ENCODE measurements at regions not wholly inside any gene's neighbourhood (a gene's known extent, or its start where the extent isn't known, plus 50 kb on each side); places are given as distances from the start of the nearest gene placed in this dataset.

- TF ChIP-seq CTCF (IDR thresholded peaks at IDR 0.05; ENCODE audit: low read depth, low read length, missing control alignments): no peak
- H3K4me3 ChIP-seq (ENCODE audit: low read depth, low read length): no peak overlapping the region
- DNase-seq (ENCODE audit: low read depth): no peak
Observed at GRCh38 chr22:49561338-49561737, 266.3 kb downstream of the BRD1 start.

- no peak for TF ChIP-seq CTCF (IDR thresholded peaks at IDR 0.05; ENCODE audit: low read depth, low read length, missing control alignments)
- H3K4me3 ChIP-seq (ENCODE audit: low read depth, low read length): no peak overlapping the region
- DNase-seq (ENCODE audit: low read depth): no peak
Observed at GRCh38 chr22:49555526-49555925, 272.1 kb downstream of the BRD1 start.

GRCh38 chr22:49554741-49555140 lies 272.9 kb downstream of the BRD1 start:
- TF ChIP-seq CTCF (IDR thresholded peaks at IDR 0.05; ENCODE audit: low read depth, low read length, missing control alignments): no peak
- no peak overlapping the region for H3K4me3 ChIP-seq (ENCODE audit: low read depth, low read length)
- DNase-seq (ENCODE audit: low read depth): no peak

GRCh38 chr22:49554296-49554625 lies 273.4 kb downstream of the BRD1 start:
- DNase-seq (ENCODE audit: low read depth): no peak
- H3K4me3 ChIP-seq (ENCODE audit: low read depth, low read length): no peak overlapping the region
- TF ChIP-seq CTCF (IDR thresholded peaks at IDR 0.05; ENCODE audit: low read depth, low read length, missing control alignments): no peak

- no peak for TF ChIP-seq CTCF (IDR thresholded peaks at IDR 0.05; ENCODE audit: low read depth, low read length, missing control alignments)
- no peak for DNase-seq (ENCODE audit: low read depth)
- H3K4me3 ChIP-seq (ENCODE audit: low read depth, low read length): no peak overlapping the region
Observed at GRCh38 chr22:49553518-49554295, 274.0 kb downstream of the BRD1 start.

GRCh38 chr22:49553076-49553475 lies 274.6 kb downstream of the BRD1 start:
- no peak overlapping the region for H3K4me3 ChIP-seq (ENCODE audit: low read depth, low read length)
- TF ChIP-seq CTCF (IDR thresholded peaks at IDR 0.05; ENCODE audit: low read depth, low read length, missing control alignments): no peak
- no peak for DNase-seq (ENCODE audit: low read depth)
